Heart right ventricle (tissue), 16 donors: ENCODE measurements at regions not wholly inside any gene's neighbourhood (a gene's known extent, or its start where the extent isn't known, plus 50 kb on each side); places are given as distances from the start of the nearest gene placed in this dataset.
A peak's percentile ranks its signal among the peaks of the same experiment; 100 is the strongest.
"Not testable (repeated sequence)": the region's sequence is repeated elsewhere in the genome, so short reads cannot be mapped to it uniquely, and the experiment has no call there.

Experiments
- ATAC-seq, 8 donors: fragments of 200-7000 bp; cut with Tn5 transposase; one replicate each; pipeline ENCODE4 v1.9.1; 2020; ENCODE audit warnings: mild to moderate bottlenecking in 8 of 8, moderate library complexity in 8 of 8, moderate number of reproducible peaks in 1 of 8
- DNase-seq, 2 donors: peaks; one replicate each; pipeline ENCODE4 v3.0.0-alpha.2; 2020
- H3K27ac ChIP-seq, 10 donors: fragments of 200-600 bp; sonication (generic) in 2 of 10; one replicate each; pipeline versions ENCODE4 v1.5.0 to v1.8.0; 2020 to 2022; ENCODE audit warnings: mild to moderate bottlenecking in 3 of 10
- H3K27me3 ChIP-seq, 7 donors: fragments of 200-600 bp; one replicate each; pipeline ENCODE4 v1.8.0; 2021 to 2022; ENCODE audit warnings: mild to moderate bottlenecking in 2 of 7
- H3K36me3 ChIP-seq, 9 donors: fragments of 200-600 bp; sonication (generic) in 1 of 9; one replicate each; pipeline versions ENCODE4 v1.5.0 to v1.8.0; 2020 to 2022; ENCODE audit warnings: mild to moderate bottlenecking in 2 of 9
- H3K4me1 ChIP-seq, 9 donors: fragments of 200-600 bp; sonication (generic) in 1 of 9; one replicate each; pipeline versions ENCODE4 v1.5.0 to v1.8.0; 2020 to 2022; ENCODE audit warnings: mild to moderate bottlenecking in 4 of 9
- H3K4me3 ChIP-seq, 10 donors: fragments of 200-600 bp; sonication (generic) in 2 of 10; one replicate each; pipeline versions ENCODE4 v1.5.0 to v1.8.0; 2020 to 2022; ENCODE audit warnings: mild to moderate bottlenecking in 7 of 10, moderate library complexity in 2 of 10
- H3K9me3 ChIP-seq, 11 donors: fragments of 200-600 bp in 10 of 11; sonication (generic) in 2 of 11; one replicate each; pipeline versions ENCODE4 v1.5.0 to v1.8.0; 2013 to 2022; ENCODE audit warnings: mild to moderate bottlenecking in 2 of 11, control low read depth in 1 of 11, moderate library complexity in 1 of 11
- WGBS, 2 donors: extraction: QIAGEN DNeasy Blood & Tissue Kit; methylation state at CpG; one replicate each; pipeline ENCODE4 v1.1.7; 2013; ENCODE audit warnings: inconsistent platforms in 1 of 2; 5-methylcytosine and 5-hydroxymethylcytosine counted together
- intact Hi-C, 10 donors: fragments of 100-400 bp; cut with DNase I; formaldehyde crosslinking; loops; one replicate each; pipeline versions ENCODE4 v1.11.1 to v1.14.2; 2022
- donor health status: Arrhythmogenic right ventricular cardiomyopathy.
- donor health status: ischemic (EF 13 %, LVEDD 7.1; RV severe dilation, severe dysfunction).
- donor health status: healthy with polysubstance abuse.
- donor health status: DM: no; HTN: yes; CAD: no.
- donor health status: DM: no; HTN: no; CAD: no.
- donor health status: ischemic (EF 25% LVEDD 6.9; RV normal size, moderate dysfunction).
- donor health status: ischemic (EF 25% LVEDD 5.7; RV mildly dilated, moderate dysfunction).
- donor health status: healthy.
- donor health status: DM: yes; HTN: yes; CAD: no.
- donor health status: Ischemic cardiomyopathy.
- donor health status: ischemic (EF 35%, LVEDD 5.7; RV mildly dilated, moderate dysfunction).
- donor health status: nonischemic (EF 11% LVEDD 7.7; RV severe dilation, severe dysfunction).
- donor health status: DM: yes; HTN: yes; CAD: no.
- donor health status: PGD.
- donor health status: ischemic (EF 29% LVEDD 5.4; RV normal size, mild dysfunction).
- donor health status: nonischemic (EF 23%, LVEDD 6.1; RV moderate dilation, normal function).

DNA sequence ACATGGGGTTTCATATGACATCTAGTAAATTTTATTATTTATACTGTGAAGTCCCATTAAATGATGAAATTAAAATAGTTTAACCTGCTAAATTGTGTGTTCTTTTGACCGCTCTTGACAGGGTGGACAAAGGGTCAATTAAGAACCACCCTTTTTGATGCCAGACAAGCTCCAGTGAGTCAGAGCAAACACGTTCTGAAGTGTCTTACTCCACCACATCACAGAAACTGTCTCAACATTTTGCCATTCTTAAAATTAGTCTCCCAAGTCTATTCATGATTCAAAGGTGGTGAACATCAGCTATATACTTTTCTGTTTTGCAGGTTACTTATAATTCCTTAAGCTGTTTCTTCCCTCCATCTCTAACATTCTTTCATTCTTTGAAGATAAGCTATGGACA is 142.1 kb downstream of the SPATA31A6 start:
- 63 to 69% methylated on average over 2 of the region's 2 CpGs for WGBS, 2 donors
- intact Hi-C loops: not testable (repeated sequence)

DNA sequence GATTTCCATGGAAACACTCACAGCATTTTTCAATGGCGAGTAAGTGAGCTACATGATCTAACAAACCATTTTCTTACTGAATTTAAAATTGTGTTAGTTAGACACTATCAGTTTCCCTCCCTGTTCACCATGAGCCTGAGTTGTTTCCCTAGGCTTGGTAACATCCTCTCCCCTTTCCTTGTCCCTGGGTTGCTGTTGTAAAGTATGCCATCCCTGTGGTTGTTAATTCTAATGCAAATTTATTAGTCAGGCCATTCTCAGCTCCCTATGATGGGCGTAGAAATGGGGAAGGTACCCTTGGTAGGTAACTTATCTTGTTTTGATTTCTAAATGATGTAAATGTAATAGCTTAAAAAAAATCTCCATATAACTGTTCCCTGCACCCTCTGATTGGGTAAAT is 143.0 kb downstream of the SPATA31A6 start:
- H3K4me1 ChIP-seq, DNase-seq, ATAC-seq, H3K36me3 ChIP-seq, intact Hi-C loops, H3K4me3 ChIP-seq, H3K27ac ChIP-seq, H3K9me3 ChIP-seq, H3K27me3 ChIP-seq: not testable (repeated sequence)
- WGBS, 2 donors: 72 to 95% methylated on average over 1 of the region's 2 CpGs

More for the DNA sequence above, 142.1 kb downstream of the SPATA31A6 start:
- not testable (repeated sequence) for H3K9me3 ChIP-seq, ATAC-seq, DNase-seq, H3K4me1 ChIP-seq, H3K4me3 ChIP-seq, H3K36me3 ChIP-seq, H3K27me3 ChIP-seq, H3K27ac ChIP-seq

DNA sequence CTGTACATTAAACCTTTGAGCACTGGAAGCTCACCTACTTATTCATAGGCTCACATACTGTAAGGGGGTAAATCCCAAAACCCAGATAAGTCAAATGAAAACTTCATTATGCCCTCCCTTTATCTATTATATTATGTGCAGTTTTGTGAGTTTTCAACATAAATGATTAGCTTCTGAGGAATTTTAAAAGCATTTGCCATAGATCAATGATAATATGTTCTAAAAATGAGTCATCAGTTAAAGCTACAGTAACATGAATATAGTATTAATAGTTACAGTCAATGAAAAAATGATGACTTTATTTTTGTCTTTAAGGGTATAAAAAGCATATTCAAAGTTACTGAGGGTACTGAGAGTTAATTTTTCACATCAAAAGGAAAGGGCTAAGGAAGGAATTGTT is 151.9 kb downstream of the SPATA31A6 start:
- ATAC-seq, H3K4me3 ChIP-seq, H3K27ac ChIP-seq, H3K4me1 ChIP-seq, H3K27me3 ChIP-seq, intact Hi-C loops, H3K9me3 ChIP-seq, DNase-seq, H3K36me3 ChIP-seq: not testable (repeated sequence)

DNA sequence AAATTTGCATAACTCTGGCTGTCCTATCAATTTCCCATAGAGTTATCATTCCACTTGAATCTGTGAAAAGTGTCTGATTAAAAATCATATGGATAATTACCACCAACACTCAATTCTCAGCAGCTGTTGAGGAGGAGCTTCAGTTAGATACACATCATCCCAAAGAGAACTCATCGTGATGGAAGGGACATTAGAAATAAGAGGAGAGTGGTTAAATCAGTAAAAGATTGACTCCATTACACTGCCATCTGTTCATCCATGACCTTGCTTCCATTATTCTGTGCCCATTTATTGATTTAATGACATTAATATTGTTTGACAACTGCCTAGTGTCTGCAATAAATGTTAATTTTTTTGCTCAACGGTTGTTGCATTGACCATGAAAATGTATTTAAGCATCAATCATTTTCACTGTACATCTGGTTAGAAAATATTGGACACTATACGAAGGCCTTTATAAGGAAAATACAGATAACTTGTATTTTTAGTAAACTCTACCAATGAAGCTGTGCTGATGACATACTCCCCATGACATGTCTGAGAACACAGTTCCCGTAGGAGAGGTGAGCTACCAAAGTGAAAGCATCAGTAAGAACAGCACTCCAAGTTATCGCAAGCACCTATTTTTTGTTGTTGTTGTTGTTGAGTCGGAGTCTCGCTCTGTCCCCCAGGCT is 152.7 kb downstream of the SPATA31A6 start:
- ATAC-seq, DNase-seq, H3K27ac ChIP-seq, H3K9me3 ChIP-seq, H3K4me3 ChIP-seq, intact Hi-C loops, H3K4me1 ChIP-seq, H3K27me3 ChIP-seq, H3K36me3 ChIP-seq: not testable (repeated sequence)
- WGBS, 2 donors: 86 to 90% methylated on average over 7 of the region's 7 CpGs

DNA sequence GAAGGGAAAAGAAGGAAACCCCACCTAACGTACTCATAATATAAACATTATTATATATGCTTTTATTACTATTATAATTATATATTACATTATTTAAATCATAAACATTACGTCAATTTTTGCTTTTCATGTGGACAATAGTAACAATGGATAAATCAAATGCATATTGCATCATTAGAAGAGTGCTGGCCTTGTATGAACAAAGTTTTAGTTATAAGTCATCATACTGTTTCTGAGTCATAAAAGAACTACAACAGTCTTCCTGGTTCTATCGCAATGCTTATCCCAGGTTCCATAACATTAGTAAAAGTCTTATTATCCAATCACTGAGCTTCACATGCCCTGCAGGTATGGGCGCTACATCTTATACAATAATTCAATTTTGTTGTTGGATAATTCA is 154.8 kb downstream of the SPATA31A6 start:
- DNase-seq, ATAC-seq, H3K27me3 ChIP-seq, intact Hi-C loops, H3K4me3 ChIP-seq, H3K4me1 ChIP-seq, H3K36me3 ChIP-seq, H3K9me3 ChIP-seq, H3K27ac ChIP-seq: not testable (repeated sequence)
- WGBS, 2 donors: 82 to 89% methylated on average over 4 of the region's 4 CpGs

DNA sequence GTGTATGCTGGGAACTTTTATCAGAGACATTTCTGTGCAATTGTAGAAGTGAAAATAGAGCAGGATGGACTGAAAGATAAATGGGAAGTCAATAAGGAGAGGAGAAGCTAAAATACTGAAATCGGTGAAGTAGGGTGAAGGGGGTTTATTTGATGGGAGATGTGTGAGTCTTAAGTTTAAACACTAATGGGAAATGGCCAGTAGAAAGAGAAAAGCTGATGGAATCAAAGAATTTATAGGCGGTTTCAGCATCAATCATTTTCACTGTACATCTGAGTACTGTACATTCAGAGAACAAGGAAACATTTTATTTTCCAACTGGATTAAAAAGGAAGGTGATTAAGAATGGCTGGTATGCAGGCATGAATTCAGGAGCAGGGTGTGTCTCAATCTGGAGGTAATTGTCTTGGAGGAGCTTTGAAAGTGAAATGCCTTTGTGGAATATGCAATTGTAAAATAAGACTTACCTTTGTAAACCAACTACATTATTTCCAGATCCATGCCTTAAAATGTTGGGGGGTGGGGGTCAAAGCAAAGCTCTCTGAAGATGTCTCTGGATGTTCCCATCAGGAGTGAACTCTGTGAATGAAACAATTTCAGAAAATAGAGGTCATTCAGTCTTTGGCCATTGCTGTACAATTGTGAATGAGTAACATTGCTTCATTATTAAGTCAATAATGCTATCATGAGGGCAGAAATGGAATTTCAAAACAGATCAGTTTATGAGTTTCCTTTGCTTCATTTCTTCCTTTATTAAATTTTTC is 156.4 kb downstream of the SPATA31A6 start:
- not testable (repeated sequence) for H3K27me3 ChIP-seq, ATAC-seq
- 87 to 90% methylated on average over 2 of the region's 2 CpGs for WGBS, 2 donors

DNA sequence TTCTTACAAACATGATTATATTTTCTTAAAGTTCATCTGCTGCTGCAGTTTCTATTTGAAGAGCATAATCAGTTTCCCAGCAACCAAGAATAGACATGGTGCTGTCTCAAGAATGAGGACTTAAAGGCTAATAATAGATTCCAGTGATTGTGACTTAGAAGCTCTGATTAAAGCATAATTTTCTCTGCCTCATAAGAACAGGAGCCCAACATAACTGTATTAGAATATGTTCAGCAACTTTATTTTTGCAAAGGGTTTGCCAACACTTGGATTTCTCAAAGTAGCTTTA is 156.9 kb downstream of the SPATA31A6 start:
- H3K4me1 ChIP-seq, intact Hi-C loops, ATAC-seq, H3K4me3 ChIP-seq, DNase-seq, H3K9me3 ChIP-seq, H3K27ac ChIP-seq, H3K27me3 ChIP-seq, H3K36me3 ChIP-seq: not testable (repeated sequence)

More for the DNA sequence above, 156.4 kb downstream of the SPATA31A6 start:
- H3K9me3 ChIP-seq, DNase-seq, H3K4me3 ChIP-seq, H3K4me1 ChIP-seq, intact Hi-C loops, H3K36me3 ChIP-seq: not testable (repeated sequence)
- H3K27ac ChIP-seq: peak overlapping the region in 1 of 10 donors; percentile 7

DNA sequence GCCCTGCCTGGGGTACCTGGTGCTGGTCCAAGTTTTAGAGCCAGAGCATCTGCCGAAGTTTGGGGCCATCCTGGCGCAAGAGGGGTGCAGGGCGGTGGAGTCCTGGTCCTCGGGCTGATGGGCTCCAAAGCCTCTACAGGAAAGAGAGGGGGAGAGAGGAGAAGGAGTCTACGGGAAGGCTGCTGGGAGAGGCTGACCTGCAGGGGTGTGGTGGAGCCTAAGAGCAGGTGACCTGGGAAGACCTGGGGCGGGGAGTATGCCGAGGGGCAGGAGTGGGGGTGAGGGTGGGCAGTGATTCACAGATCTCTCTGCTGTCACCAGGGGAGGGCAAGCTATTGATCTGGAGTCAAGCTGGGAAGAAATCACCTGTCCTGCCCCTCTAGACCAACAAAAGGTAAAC is 158.4 kb downstream of the SPATA31A6 start:
- H3K27ac ChIP-seq, H3K4me1 ChIP-seq, H3K27me3 ChIP-seq, H3K4me3 ChIP-seq, H3K36me3 ChIP-seq, DNase-seq, intact Hi-C loops, H3K9me3 ChIP-seq: not testable (repeated sequence)
- peak in 2 of 8 donors; percentile 17 to 62 for ATAC-seq
- WGBS, 2 donors: 89 to 90% methylated on average over 7 of the region's 7 CpGs

DNA sequence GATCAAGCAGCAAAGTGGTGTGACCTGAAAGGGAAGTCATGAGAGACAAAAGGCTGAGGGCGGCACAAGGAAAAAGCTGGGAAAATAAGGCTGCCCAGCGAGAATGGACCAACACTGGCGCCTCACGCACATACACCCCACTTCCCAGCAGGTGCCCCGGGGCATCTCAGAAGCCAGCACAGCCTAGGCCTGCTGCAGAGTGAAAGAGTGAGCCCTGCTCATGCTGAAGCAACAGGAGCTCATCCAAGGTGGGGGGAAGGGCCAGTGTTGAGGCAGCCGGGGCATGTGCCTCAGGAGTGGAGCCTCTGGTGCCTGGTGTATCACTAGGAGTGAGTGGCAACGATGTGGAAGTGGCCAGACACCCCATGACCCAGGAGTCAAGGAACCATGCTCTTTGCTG is 158.8 kb downstream of the SPATA31A6 start:
- H3K36me3 ChIP-seq, H3K27me3 ChIP-seq, H3K4me3 ChIP-seq, H3K9me3 ChIP-seq, H3K27ac ChIP-seq, H3K4me1 ChIP-seq, intact Hi-C loops, DNase-seq: not testable (repeated sequence)
- ATAC-seq: peak in 2 of 8 donors; percentile 33 to 53
- 79 to 91% methylated on average over 5 to 6 of the region's 7 CpGs for WGBS, 2 donors

DNA sequence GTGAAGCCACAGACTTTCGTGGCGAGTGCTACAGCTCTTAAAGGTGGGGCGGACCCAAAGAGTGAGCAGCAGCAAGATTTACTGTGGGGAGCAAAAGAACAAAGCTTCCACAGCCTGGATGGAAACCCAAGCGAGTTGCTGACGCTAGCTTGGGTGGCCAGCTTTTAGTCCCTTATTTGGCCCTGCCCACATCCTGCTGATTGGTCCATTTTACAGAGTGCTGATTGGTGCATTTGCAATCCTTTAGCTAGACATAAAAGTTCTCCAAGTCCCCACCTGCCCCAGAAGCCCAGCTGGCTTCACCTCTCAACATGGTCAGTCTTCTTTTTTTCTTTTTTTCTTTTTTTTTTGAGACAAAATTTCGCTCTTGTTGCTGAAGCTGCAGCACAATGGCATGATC is 161.0 kb downstream of the SPATA31A6 start:
- H3K27me3 ChIP-seq, H3K36me3 ChIP-seq, H3K4me1 ChIP-seq, H3K4me3 ChIP-seq, H3K9me3 ChIP-seq, intact Hi-C loops, DNase-seq, ATAC-seq, H3K27ac ChIP-seq: not testable (repeated sequence)
- 92 to 95% methylated on average over 6 of the region's 6 CpGs for WGBS, 2 donors

DNA sequence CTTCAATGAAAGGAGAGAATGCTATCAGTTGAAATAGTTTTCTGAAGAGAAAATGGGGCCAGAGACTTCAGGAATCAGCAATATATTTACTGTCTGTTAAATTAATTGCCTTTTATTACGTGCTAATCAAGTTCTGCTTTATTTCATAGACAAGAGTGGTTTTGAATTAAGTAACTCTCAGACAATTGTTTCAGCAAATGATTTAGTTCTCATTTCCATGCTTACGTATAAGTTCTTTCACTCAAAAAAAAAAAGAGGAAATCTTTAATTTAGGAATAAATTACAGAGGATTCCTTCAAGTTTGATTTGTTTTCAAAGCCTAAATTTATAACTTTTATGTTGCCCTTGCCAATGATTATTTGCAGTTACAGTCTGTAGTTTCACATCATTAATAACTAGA is 163.5 kb downstream of the SPATA31A6 start:
- 77 to 85% methylated on average over 2 of the region's 2 CpGs for WGBS, 2 donors

DNA sequence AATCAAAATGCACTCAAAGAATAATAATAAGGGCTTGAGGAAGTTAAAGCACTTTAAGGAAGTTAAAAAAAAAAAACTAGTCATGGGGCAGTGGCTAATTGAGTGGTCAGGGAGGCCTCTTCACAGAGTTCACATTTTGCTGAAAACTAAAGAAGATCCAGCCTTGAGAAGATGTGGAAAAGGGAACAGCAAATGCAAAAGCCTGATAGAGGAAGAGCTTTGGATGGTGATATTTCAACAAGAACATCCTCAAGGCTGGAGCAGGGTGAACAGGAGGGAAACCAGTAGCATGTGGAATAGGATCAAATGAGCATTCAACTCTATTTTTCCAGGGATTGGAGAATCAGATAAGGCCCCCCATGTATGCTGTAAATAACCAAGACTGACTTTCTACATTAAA is 165.7 kb downstream of the SPATA31A6 start:
- intact Hi-C loops, H3K4me1 ChIP-seq, H3K36me3 ChIP-seq, H3K27me3 ChIP-seq, DNase-seq, H3K4me3 ChIP-seq, H3K9me3 ChIP-seq, ATAC-seq, H3K27ac ChIP-seq: not testable (repeated sequence)

More for the DNA sequence above, 163.5 kb downstream of the SPATA31A6 start:
- H3K27ac ChIP-seq, H3K9me3 ChIP-seq, H3K36me3 ChIP-seq, DNase-seq, intact Hi-C loops, H3K27me3 ChIP-seq, H3K4me1 ChIP-seq, H3K4me3 ChIP-seq, ATAC-seq: not testable (repeated sequence)
